ENCODE measurements at regions not wholly inside any gene's neighbourhood (a gene's known extent, or its start where the extent isn't known, plus 50 kb on each side); places are given as distances from the start of the nearest gene placed in this dataset.

- H3K4me3 ChIP-seq (ENCODE audit: low read depth in 2 of 2, low read length in 1 of 2): no peak overlapping the region
- no peak overlapping the region for H3K9ac ChIP-seq
- H3K9me3 ChIP-seq: no peaks in the 10 kb centered on the region
- CTCF ChIA-PET: interaction anchor here (1.3 to 6.4 kb wide), 14 partner anchors 11 to 313 kb away, joined by 4 to 70 read pairs (median 13); no protein-coding TSS in a partner anchor
- no peaks in the 10 kb centered on the region for H3K27me3 ChIP-seq (ENCODE audit: insufficient read depth)
- no peaks in the 10 kb centered on the region for H3K79me2 ChIP-seq (ENCODE audit: insufficient read depth)
- no peak overlapping the region for H3K4me2 ChIP-seq
- DNase-seq: no peak
- no peak overlapping the region; a peak in 1 of 4 replicates for H3K27ac ChIP-seq (ENCODE audit: low read depth in 2 of 2, low read length in 1 of 2)
- TF ChIP-seq GABPA (IDR thresholded peaks at IDR 0.05; ENCODE audit: low read depth) (no peak), GATA2 (CRISPR knock-in tag; IDR thresholded peaks at IDR 0.05) (peak; percentile 57), FOSL2 (IDR thresholded peaks at IDR 0.05; ENCODE audit: borderline replicate concordance, low read depth) (no peak)
- no peaks in the 10 kb centered on the region for H3K9me2 ChIP-seq
- peaks cover 0 to 4% of the 10 kb centered on the region in 2 experiments; a peak in 2 of 4 replicates for H3K4me1 ChIP-seq (ENCODE audit: control insufficient read depth in 1 of 2, insufficient read depth in 2 of 2, low read depth in 1 of 2, low read length in 1 of 2)
- no peaks in the 10 kb centered on the region for H4K20me1 ChIP-seq (ENCODE audit: insufficient read depth)
- no peak overlapping the region for H2AFZ ChIP-seq (ENCODE audit: low read depth)
- no peaks in the 10 kb centered on the region for H3F3A ChIP-seq (replicated peaks; ENCODE audit: insufficient read depth)
- H3K36me3 ChIP-seq (replicated peaks in 1 of 2; ENCODE audit: control insufficient read depth in 1 of 2, insufficient read depth in 2 of 2, low read length in 1 of 2): no peaks in the 10 kb centered on the region
- POLR2A ChIA-PET: no interaction called here
- WGBS (ENCODE audit: low lambda C conversion rate): 54% methylated on average over 4 of the region's 4 CpGs
These were observed 742.5 kb downstream of the ETS1 start for GRCh38 chr11:127844876-127845275.

GRCh38 chr11:127843483-127844396, 743.6 kb downstream of the ETS1 start:
- DNase-seq: peak; percentile 68
- ChIA-PET POLR2A (no interaction called here), CTCF (interaction anchor here (0.5 to 6.4 kb wide), 81 partner anchors 9 to 1367 kb away, joined by 3 to 70 read pairs (median 4); no protein-coding TSS in a partner anchor)
- H3K36me3 ChIP-seq (replicated peaks in 1 of 2; ENCODE audit: control insufficient read depth in 1 of 2, insufficient read depth in 2 of 2, low read length in 1 of 2): no peaks in the 10 kb centered on the region
- no peak overlapping the region for H3K9ac ChIP-seq
- TF ChIP-seq RFX5 (IDR thresholded peaks at IDR 0.05; ENCODE audit: low read length) (no peak), SMC3 (IDR thresholded peaks at IDR 0.05; ENCODE audit: low read depth, low read length) (peak; percentile 60), RAD21 (IDR thresholded peaks at IDR 0.05; ENCODE audit: low read length) (peak; percentile 80), CTCF (IDR thresholded peaks at IDR 0.05) (peak; percentile 87)
- no peak overlapping the region for H2AFZ ChIP-seq (ENCODE audit: low read depth)
- H3K79me2 ChIP-seq (ENCODE audit: insufficient read depth): no peaks in the 10 kb centered on the region
- H3K27me3 ChIP-seq (ENCODE audit: insufficient read depth): no peaks in the 10 kb centered on the region
- H3K9me2 ChIP-seq: no peaks in the 10 kb centered on the region
- H3F3A ChIP-seq (replicated peaks; ENCODE audit: insufficient read depth): no peaks in the 10 kb centered on the region
- peaks cover 0 to 4% of the 10 kb centered on the region in 2 experiments; a peak in 2 of 4 replicates for H3K4me1 ChIP-seq (ENCODE audit: control insufficient read depth in 1 of 2, insufficient read depth in 2 of 2, low read depth in 1 of 2, low read length in 1 of 2)
- H3K27ac ChIP-seq (ENCODE audit: low read depth in 2 of 2, low read length in 1 of 2): peak overlapping the region in 1 of 2 experiments; percentile 45; a peak in 2 of 4 replicates
- WGBS (ENCODE audit: low lambda C conversion rate): 28% methylated on average over 12 of the region's 12 CpGs
- H3K4me2 ChIP-seq: no peak overlapping the region
- no peaks in the 10 kb centered on the region for H3K9me3 ChIP-seq
- H3K4me3 ChIP-seq (ENCODE audit: low read depth in 2 of 2, low read length in 1 of 2): no peak overlapping the region; a peak in 1 of 4 replicates
- no peaks in the 10 kb centered on the region for H4K20me1 ChIP-seq (ENCODE audit: insufficient read depth)

GRCh38 chr11:127825183-127825582, 762.2 kb downstream of the ETS1 start:
- TF ChIP-seq USF2 (IDR thresholded peaks at IDR 0.05; ENCODE audit: borderline replicate concordance, low read depth, low read length) (no peak), POLR2AphosphoS5 (IDR thresholded peaks at IDR 0.05; ENCODE audit: low read depth, low read length) (no peak), MAX (IDR thresholded peaks at IDR 0.05; ENCODE audit: low read depth) (no peak), RFX5 (IDR thresholded peaks at IDR 0.05; ENCODE audit: low read length) (no peak), MEF2A (IDR thresholded peaks at IDR 0.05; ENCODE audit: borderline replicate concordance, low read depth) (no peak)
- H3K4me1 ChIP-seq (ENCODE audit: control insufficient read depth in 1 of 2, insufficient read depth in 2 of 2, low read depth in 1 of 2, low read length in 1 of 2): no peaks in the 10 kb centered on the region; a peak in 1 of 4 replicates
- H3K36me3 ChIP-seq (replicated peaks in 1 of 2; ENCODE audit: control insufficient read depth in 1 of 2, insufficient read depth in 2 of 2, low read length in 1 of 2): no peaks in the 10 kb centered on the region

More at GRCh38 chr11:127825183-127825582, 762.2 kb downstream of the ETS1 start:
- DNase-seq: no peak
- H3F3A ChIP-seq (replicated peaks; ENCODE audit: insufficient read depth): no peaks in the 10 kb centered on the region
- no peak overlapping the region for H3K27ac ChIP-seq (ENCODE audit: low read depth in 2 of 2, low read length in 1 of 2)
- ChIA-PET CTCF (no interaction called here), POLR2A (no interaction called here)
- H3K9ac ChIP-seq: no peak overlapping the region
- no peak overlapping the region for H3K4me2 ChIP-seq
- H3K9me3 ChIP-seq: no peaks in the 10 kb centered on the region
- H3K4me3 ChIP-seq (ENCODE audit: low read depth in 2 of 2, low read length in 1 of 2): no peak overlapping the region
- no peaks in the 10 kb centered on the region for H3K79me2 ChIP-seq (ENCODE audit: insufficient read depth)
- no peak overlapping the region for H2AFZ ChIP-seq (ENCODE audit: low read depth)
- no peaks in the 10 kb centered on the region for H3K27me3 ChIP-seq (ENCODE audit: insufficient read depth)
- H4K20me1 ChIP-seq (ENCODE audit: insufficient read depth): no peaks in the 10 kb centered on the region
- no peaks in the 10 kb centered on the region for H3K9me2 ChIP-seq
- WGBS (ENCODE audit: low lambda C conversion rate): 46% methylated on average over 4 of the region's 4 CpGs

Data from SK-N-SH (cell line).